ENCODE measurements at regions not wholly inside any gene's neighbourhood (a gene's known extent, or its start where the extent isn't known, plus 50 kb on each side); places are given as distances from the start of the nearest gene placed in this dataset.
A peak's percentile ranks its signal among the peaks of the same experiment; 100 is the strongest.

- SMC1A ChIA-PET (ENCODE audit: uncharacterized antibody, unreplicated experiment): interaction anchor here (0.6 to 1.2 kb wide), 3 partner anchors 11 to 860 kb away, joined by 3 to 4 read pairs (median 3); no protein-coding TSS in a partner anchor
- intact Hi-C loops (cut with micrococcal nuclease; ENCODE audit: unreplicated experiment): no loop called here
- in situ Hi-C loops (cut with MboI): no loop called here
- no peak overlapping the region for H3K9ac ChIP-seq (ENCODE audit: control insufficient read depth, insufficient read depth, low read length)
- no peaks in the 10 kb centered on the region for H3K79me2 ChIP-seq (ENCODE audit: control insufficient read depth, insufficient read depth, low read length)
- BruUV-seq (replicated peaks): no TSS peak
- H2AFZ ChIP-seq (ENCODE audit: control insufficient read depth, low read depth, low read length): no peak overlapping the region
- TF ChIP-seq E2F4 (IDR thresholded peaks at IDR 0.05; ENCODE audit: low read depth, low read length) (no peak), CBX5 (IDR thresholded peaks at IDR 0.05; ENCODE audit: low read depth) (peak; percentile 93; the same call in 1 of the 2 replicates), CTCF (IDR thresholded peaks at IDR 0.05 in 2 of 3, conservative IDR thresholded peaks at IDR 0.05 in 1 of 3; ENCODE audit: control insufficient read depth in 2 of 3, extremely low read depth in 1 of 3, insufficient read depth in 1 of 3, low read depth in 3 of 3, low read length in 3 of 3) (no peak), HDGF (IDR thresholded peaks at IDR 0.05) (no peak), CHD1 (IDR thresholded peaks at IDR 0.05; ENCODE audit: low read depth, low read length) (no peak), REST (IDR thresholded peaks at IDR 0.05; ENCODE audit: low read depth, low read length) (no peak), SREBF1 (IDR thresholded peaks at IDR 0.05; ENCODE audit: low read length) (no peak)
- H3K27ac ChIP-seq (ENCODE audit: control insufficient read depth, insufficient read depth): no peak overlapping the region
- no peaks in the 10 kb centered on the region for H3K9me3 ChIP-seq (replicated peaks; ENCODE audit: control insufficient read depth, insufficient read depth, low read length)
- CTCF ChIA-PET: no interaction called here
- RAD21 ChIA-PET (ENCODE audit: unreplicated experiment): no interaction called here
- no peak overlapping the region for H3K4me3 ChIP-seq
- FAIRE-seq: no peak
- H3K27me3 ChIP-seq (replicated peaks in 1 of 2; ENCODE audit: control insufficient read depth in 2 of 2, insufficient read depth in 2 of 2, low read length in 1 of 2): no peaks in the 10 kb centered on the region
- DNase-seq (ENCODE audit: low read depth, low spot score): no peak
- no peak overlapping the region for H3K4me2 ChIP-seq (ENCODE audit: control insufficient read depth, insufficient read depth)
- POLR2A ChIA-PET: no interaction called here
- H3K4me1 ChIP-seq (ENCODE audit: control insufficient read depth, insufficient read depth, low read length): no peaks in the 10 kb centered on the region
- ATAC-seq: no peak
- 82% methylated on average over 3 of the region's 3 CpGs for WGBS (ENCODE audit: insufficient coverage, insufficient replicate concordance, low lambda C conversion rate, missing lambda C conversion rate)
- no peaks in the 10 kb centered on the region for H4K20me1 ChIP-seq (ENCODE audit: control insufficient read depth, insufficient read depth)
- no peaks in the 10 kb centered on the region for H3K36me3 ChIP-seq (ENCODE audit: control insufficient read depth in 2 of 2, insufficient read depth in 2 of 2, low read length in 1 of 2)
These were observed 1048.4 kb downstream of the CNTNAP5 start for GRCh38 chr2:125073440-125073839.

Measured in GM12878 (cell line).